Stimulated activated naive CD4-positive, alpha-beta T cell treated with Interleukin-2 at 50 U/mL for 16 hours (primary cell): ENCODE measurements at regions not wholly inside any gene's neighbourhood (a gene's known extent, or its start where the extent isn't known, plus 50 kb on each side); places are given as distances from the start of the nearest gene placed in this dataset.
"Not testable (repeated sequence)": the region's sequence is repeated elsewhere in the genome, so short reads cannot be mapped to it uniquely, and the experiment has no call there.

Experiments used
- DNase-seq: peaks from one replicate; lab custom pipeline; 2025; lab: John Stamatoyannopoulos, UW

DNA sequence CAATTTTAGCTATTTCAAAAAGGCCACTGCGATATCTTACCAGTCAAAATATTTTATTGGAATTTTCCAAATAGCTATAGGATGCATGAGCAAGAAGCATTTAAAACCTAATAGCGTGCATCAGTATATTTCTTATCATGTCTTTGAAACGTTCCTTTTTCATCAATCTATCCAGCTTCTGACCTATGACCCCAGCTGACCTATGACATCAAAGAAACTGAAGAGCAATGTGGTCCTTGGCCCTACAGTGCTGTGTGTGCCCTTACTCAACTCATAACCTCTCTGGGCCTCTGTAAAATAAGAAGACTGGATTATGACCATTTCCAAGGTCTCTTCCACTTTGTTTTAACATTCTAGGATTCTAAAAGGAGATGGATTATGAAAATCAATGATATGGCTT lies 118.2 kb downstream of the ZNF22 start:
- DNase-seq, result no peak

DNA sequence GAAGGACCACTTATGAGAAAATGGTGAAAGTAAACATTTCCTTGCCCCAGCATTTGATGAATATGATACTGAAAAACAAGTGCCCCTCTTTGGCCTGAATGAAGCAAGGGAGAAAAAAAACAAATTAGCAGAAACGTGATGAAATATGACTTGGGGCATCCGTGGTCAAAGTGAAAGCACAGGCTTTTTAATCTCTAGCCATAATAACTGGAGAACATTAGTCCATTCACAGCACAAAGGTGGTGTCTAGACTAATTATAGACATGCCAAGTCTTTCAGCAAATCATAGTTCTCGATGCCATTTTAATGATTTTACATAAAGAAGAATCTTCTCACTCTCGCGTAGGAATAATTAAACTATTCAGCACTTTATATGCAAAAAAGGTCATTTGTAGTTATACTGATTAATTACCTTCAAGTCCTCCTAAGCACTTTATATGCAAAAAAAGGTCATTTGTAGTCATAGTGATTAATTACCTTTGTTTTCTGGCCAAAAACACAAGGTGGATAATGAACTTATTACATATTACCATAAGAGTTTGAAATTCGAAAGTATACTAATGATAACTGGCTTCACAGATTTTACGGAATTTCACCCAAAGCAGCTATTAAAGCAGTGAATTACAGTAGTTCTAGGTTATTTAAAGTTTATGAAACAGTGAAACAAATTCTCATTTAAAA lies 121.6 kb downstream of the ZNF22 start:
- not testable (repeated sequence) for DNase-seq

- DNase-seq, result no peak
Measured at GRCh38 chr10:45135443-45136198, 134.9 kb downstream of the ZNF22 start.

GRCh38 chr10:45136256-45136655 lies 135.5 kb downstream of the ZNF22 start:
- DNase-seq, result no peak

GRCh38 chr10:45144326-45145070 lies 143.8 kb downstream of the ZNF22 start:
- no peak for DNase-seq

DNA sequence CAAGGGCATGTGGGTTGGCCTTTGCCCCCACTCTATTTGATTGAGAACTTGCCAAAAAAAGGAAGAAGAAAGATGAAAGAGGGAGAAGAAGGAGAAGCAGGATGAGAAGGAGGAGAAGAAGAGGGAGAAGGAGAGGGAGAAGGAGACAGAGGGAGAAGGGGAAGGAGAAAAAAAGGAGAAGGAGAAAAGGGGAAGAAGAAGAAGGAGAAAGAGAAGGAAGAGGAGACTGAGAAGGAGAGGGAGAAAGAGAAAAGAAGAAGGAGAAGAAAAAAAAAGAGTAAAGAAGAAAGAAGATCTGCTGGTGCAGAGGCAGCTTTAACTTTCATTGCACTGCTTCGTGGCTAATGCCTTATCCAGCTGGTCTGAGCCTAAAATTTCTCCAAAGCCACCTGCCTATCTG lies 144.4 kb downstream of the ZNF22 start:
- DNase-seq, result not testable (repeated sequence)

DNA sequence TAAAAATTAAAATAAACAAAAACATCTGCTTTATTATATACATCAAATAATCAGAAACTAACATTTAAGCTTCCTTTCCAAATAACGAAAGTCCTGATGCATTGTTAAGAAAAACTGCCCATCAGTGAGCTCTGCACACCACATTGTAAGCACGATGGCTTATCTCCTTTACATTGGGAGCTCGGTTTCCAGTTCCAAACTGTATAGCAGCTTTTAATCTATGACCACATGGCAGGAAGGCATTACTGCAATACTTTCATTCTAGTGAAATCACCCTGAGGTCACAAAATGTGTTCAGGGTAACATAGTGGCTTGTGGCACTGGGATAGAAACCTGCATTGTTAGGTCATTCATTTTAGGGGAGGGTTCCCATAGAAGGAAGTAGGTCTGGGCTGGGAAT lies 146.3 kb downstream of the ZNF22 start:
- DNase-seq, result no peak

GRCh38 chr10:45150997-45151396 lies 150.3 kb downstream of the ZNF22 start:
- DNase-seq, result no peak

DNA sequence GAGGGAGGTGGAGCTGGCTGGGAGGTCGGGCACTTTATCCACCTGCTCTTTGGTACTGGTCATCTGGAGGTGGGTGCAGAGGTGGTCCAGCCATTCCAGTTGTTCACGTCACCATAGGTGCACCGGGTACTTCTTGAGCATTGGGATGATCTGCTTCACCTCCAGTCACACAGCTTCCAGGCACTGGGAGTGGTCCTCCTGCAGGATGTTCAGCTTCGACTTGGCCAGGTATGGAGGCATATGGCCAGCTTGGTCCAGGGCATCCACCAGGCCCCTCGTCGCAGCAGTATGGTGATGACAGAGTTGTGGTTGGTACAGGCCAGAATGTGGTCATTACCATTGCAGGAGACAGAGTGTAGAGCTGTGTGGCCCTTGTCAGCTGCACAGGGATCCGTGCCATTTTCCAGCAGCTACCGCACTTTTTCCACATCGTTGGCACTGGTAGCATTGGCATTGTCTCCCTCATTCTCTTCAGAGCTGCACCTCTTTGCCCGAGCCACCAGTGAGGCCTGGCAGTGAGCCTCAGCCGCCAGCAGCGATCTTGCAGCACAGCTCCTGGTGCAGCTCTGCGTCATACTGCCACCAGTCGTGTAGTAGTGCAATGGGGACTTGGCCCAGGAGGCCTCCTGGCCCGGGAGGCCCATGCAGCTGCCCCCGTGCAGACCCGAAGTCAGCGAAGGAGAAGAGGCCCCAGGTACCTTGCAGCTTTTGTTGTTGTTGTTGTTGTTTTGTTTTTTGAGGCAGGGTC lies 150.9 kb downstream of the ZNF22 start:
- no peak for DNase-seq

- no peak for DNase-seq
Measured at GRCh38 chr10:45152726-45153125, 152.0 kb downstream of the ZNF22 start.

- DNase-seq, result no peak
Measured at GRCh38 chr10:45154502-45154901, 153.8 kb downstream of the ZNF22 start.

DNA sequence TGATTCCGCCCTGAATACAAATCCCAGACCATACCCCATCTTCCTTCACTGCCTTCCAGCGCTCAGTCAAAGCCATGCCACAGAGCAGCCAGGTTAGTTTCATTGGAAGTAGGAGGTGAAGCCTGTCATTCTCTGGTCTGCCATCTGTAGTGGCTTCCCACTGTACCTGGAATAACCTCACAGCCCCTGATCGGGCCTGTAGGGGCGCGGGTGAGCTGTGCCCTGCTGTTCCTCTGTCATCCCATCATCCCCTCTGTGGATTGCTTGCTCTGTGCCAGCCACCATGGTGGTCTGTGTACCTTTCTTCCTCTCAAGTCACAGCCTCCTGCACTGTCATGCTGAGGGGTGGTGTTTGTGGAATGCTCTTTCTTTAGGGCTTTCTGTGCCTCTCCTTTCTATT lies 155.1 kb downstream of the ZNF22 start:
- no peak for DNase-seq

DNA sequence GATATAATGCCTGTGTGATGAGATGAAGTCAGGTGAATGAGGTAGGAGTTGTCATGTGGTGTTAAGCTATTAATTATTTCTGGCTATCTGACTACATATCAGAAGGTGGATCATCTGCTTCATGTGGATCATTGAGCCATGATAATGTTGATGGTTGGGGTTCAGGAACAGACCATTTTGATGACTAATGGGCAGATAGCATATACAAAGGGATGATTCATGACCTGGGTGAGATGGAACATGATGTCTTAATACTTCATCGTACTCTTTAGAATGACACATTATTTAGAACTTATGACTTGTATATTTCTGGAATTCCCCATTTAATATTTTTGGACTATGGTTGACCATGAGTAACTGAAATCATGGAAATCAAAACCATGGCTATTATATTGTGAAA lies 155.1 kb downstream of the OR13A1 start:
- no peak for DNase-seq

DNA sequence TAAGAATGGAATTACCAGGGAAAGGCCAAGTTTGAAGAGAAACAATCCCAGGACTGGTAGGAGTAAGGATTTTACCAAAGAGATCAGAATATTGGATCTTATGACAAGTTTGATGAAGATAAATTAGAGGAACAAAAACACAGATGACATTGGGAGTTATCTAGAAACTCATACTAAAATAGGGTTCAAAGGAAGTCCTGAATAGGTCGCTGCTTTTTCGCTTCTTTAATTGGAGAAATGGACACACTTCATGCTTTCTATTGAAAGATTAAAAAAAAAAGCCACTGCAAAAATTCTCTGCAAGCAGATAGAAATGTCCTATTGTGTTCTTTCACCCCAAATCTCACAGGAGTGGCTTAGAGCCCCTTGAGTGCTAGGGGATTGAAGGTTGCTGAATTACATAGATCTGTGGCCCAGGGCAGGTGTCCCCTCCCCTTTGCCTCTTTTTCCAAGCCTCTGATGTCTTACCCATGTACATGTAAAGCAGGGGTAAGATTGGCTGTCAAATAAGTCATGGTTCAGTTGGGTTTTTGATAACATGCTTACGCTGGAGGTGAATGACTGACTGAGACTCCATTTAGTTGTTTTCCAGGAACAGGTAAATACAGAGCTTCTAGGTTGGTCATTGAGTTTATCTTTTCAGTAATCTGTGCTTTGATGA lies 152.0 kb downstream of the OR13A1 start:
- no peak for DNase-seq

DNA sequence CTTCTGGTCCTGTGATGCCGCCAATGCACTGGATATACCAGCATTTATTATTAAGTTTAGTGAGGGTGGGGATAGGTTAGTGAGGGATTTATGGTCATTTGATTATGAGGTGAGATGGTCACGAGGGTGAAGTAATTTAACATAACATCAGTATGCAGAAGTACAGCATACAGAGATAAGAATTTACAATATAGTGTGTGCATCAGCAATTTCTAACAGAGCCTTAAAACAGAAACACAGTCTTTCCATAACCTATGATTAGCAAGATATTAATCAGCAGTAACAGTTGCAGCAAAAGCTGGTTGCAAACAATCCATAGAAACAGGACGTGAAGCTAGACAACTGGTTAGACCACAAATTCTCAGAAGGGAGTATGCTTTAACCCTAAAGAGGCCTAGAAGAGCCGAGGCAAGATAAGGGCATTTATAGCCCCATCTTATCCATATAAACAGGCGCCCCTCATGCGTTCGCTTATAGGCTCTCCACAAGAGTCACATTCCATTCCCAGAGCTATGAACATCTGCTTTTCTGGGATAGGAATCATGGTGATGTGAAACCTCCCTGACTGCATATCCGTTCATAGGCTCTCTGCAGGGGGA lies 139.8 kb downstream of the OR13A1 start:
- not testable (repeated sequence) for DNase-seq

DNA sequence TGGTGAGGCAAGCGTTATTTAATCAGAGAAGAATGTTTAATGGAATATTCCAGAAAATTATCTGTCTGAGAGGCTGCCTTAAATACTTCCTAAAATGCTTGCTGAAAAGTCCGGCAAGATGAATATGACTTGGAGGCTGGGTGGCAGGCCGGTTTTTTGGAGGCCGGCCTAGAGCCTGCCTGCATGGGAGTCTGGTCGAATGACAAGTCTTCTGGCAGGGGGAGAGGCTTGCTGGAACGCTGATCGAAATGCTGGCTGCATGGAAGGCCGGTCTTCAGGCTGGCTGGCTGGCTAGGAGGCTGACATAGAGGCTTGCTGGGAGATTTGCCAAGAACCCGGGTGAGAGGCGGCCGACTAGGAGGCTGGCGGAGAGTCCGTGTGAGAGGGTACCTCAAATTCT lies 135.7 kb downstream of the OR13A1 start:
- no peak for DNase-seq

DNA sequence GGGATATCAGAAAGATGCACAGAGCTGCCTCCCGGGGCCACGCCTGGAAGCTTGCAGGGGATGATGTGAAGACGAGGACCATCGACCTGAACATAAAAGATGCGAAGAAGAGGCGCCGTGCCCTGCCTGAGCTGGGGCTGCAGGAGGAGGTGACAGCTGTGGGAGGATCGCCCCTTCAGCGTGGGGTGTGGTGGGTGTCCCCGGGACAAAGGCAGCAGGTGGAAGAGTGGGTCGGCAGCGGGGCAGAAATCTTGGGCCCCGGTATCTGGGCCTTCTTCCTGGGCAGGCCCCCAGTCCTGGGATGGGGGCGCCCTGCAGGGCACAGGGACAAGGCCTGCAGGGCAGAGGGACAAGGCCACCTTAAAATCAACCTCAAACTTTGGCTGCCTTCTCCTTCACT lies 134.9 kb downstream of the OR13A1 start:
- no peak for DNase-seq

GRCh38 chr10:45180946-45181875 lies 134.2 kb downstream of the OR13A1 start:
- no peak for DNase-seq

GRCh38 chr10:45183174-45183573 lies 132.2 kb downstream of the OR13A1 start:
- DNase-seq, result no peak

DNA sequence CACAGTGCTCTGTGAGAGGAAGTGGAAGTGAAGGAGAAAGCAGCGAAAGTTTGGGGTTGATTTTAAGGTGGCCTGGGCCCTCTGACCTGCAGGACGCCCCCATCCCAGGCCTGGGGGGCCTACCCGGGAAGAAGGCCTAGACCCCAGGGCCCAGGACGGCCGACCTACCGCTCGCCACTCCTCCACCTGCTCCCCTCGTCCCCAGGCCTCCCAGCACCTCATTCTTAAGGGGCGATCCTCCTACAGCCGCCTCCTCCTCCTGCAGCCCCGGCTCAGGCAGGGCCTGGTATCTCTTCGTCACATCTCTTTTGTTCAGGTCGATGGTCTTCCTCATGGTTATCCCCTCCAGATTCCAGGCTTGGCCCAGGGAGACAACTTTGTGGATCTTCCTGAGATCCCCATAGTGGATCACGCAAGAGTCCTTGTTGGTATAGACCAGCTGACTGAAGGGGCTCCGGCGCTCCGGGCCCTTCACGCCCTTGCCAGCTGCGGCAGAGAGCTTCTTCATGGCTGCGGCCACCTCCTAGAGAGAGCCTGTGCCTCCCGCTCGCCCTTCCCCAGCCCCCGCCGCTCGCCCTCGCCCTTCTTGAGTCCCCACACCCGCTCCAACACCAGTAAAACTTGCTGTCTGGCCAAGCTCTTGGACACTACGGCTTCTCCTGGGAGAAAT lies 117.5 kb downstream of the OR13A1 start:
- DNase-seq, result no peak
